Heart right ventricle (tissue), 16 donors: ENCODE measurements at regions not wholly inside any gene's neighbourhood (a gene's known extent, or its start where the extent isn't known, plus 50 kb on each side); places are given as distances from the start of the nearest gene placed in this dataset.

Source experiments
- ATAC-seq, 8 donors: fragments of 200-7000 bp; cut with Tn5 transposase; one replicate each; pipeline ENCODE4 v1.9.1; 2020; ENCODE audit warnings: mild to moderate bottlenecking in 8 of 8, moderate library complexity in 8 of 8, moderate number of reproducible peaks in 1 of 8
- DNase-seq, 2 donors: peaks; one replicate each; pipeline ENCODE4 v3.0.0-alpha.2; 2020
- H3K27ac ChIP-seq, 10 donors: fragments of 200-600 bp; sonication (generic) in 2 of 10; one replicate each; pipeline versions ENCODE4 v1.5.0 to v1.8.0; 2020 to 2022; ENCODE audit warnings: mild to moderate bottlenecking in 3 of 10
- H3K27me3 ChIP-seq, 7 donors: fragments of 200-600 bp; one replicate each; pipeline ENCODE4 v1.8.0; 2021 to 2022; ENCODE audit warnings: mild to moderate bottlenecking in 2 of 7
- H3K36me3 ChIP-seq, 9 donors: fragments of 200-600 bp; sonication (generic) in 1 of 9; one replicate each; pipeline versions ENCODE4 v1.5.0 to v1.8.0; 2020 to 2022; ENCODE audit warnings: mild to moderate bottlenecking in 2 of 9
- H3K4me1 ChIP-seq, 9 donors: fragments of 200-600 bp; sonication (generic) in 1 of 9; one replicate each; pipeline versions ENCODE4 v1.5.0 to v1.8.0; 2020 to 2022; ENCODE audit warnings: mild to moderate bottlenecking in 4 of 9
- H3K4me3 ChIP-seq, 10 donors: fragments of 200-600 bp; sonication (generic) in 2 of 10; one replicate each; pipeline versions ENCODE4 v1.5.0 to v1.8.0; 2020 to 2022; ENCODE audit warnings: mild to moderate bottlenecking in 7 of 10, moderate library complexity in 2 of 10
- H3K9me3 ChIP-seq, 11 donors: fragments of 200-600 bp in 10 of 11; sonication (generic) in 2 of 11; one replicate each; pipeline versions ENCODE4 v1.5.0 to v1.8.0; 2013 to 2022; ENCODE audit warnings: mild to moderate bottlenecking in 2 of 11, control low read depth in 1 of 11, moderate library complexity in 1 of 11
- CTCF ChIP-seq, 9 donors: fragments of 200-600 bp; sonication (generic) in 2 of 9; IDR thresholded peaks; one replicate each; pipeline versions ENCODE4 v1.5.0 to v1.8.0; 2021 to 2022; ENCODE audit warnings: antibody characterized with exemption in 9 of 9, mild to moderate bottlenecking in 5 of 9, moderate library complexity in 1 of 9
- WGBS, 2 donors: extraction: QIAGEN DNeasy Blood & Tissue Kit; methylation state at CpG; one replicate each; pipeline ENCODE4 v1.1.7; 2013; ENCODE audit warnings: inconsistent platforms in 1 of 2; 5-methylcytosine and 5-hydroxymethylcytosine counted together
- intact Hi-C, 10 donors: fragments of 100-400 bp; cut with DNase I; formaldehyde crosslinking; loops; one replicate each; pipeline versions ENCODE4 v1.11.1 to v1.14.2; 2022
- donor health status: Arrhythmogenic right ventricular cardiomyopathy.
- donor health status: ischemic (EF 13 %, LVEDD 7.1; RV severe dilation, severe dysfunction).
- donor health status: healthy with polysubstance abuse.
- donor health status: DM: no; HTN: yes; CAD: no.
- donor health status: DM: no; HTN: no; CAD: no.
- donor health status: ischemic (EF 25% LVEDD 6.9; RV normal size, moderate dysfunction).
- donor health status: ischemic (EF 25% LVEDD 5.7; RV mildly dilated, moderate dysfunction).
- donor health status: healthy.
- donor health status: DM: yes; HTN: yes; CAD: no.
- donor health status: Ischemic cardiomyopathy.
- donor health status: ischemic (EF 35%, LVEDD 5.7; RV mildly dilated, moderate dysfunction).
- donor health status: nonischemic (EF 11% LVEDD 7.7; RV severe dilation, severe dysfunction).
- donor health status: DM: yes; HTN: yes; CAD: no.
- donor health status: PGD.
- donor health status: ischemic (EF 29% LVEDD 5.4; RV normal size, mild dysfunction).
- donor health status: nonischemic (EF 23%, LVEDD 6.1; RV moderate dilation, normal function).

GRCh38 chr21:43331962-43332828 lies 94.7 kb downstream of the SIK1 start:
- Histone ChIP-seq H3K36me3 (no peaks in the 10 kb centered on the region), H3K27me3 (no peaks in the 10 kb centered on the region), H3K9me3 (no peaks in the 10 kb centered on the region), H3K4me1 (peaks cover 3 to 26% (median 22%) of the 10 kb centered on the region in 9 donors), H3K4me3 (no peak overlapping the region), H3K27ac (peak overlapping the region in 3 of 10 donors; percentile 51 to 78 (median 66))
- 48 to 59% methylated on average over 22 of the region's 22 CpGs for WGBS, 2 donors
- ATAC-seq (peak; percentile 33 to 63 (median 47)), DNase-seq (peak; percentile 22 to 58)
- intact Hi-C loops = no loop called here
- TF ChIP-seq CTCF (IDR thresholded peaks at IDR 0.05) = no peak

GRCh38 chr21:43331111-43331961 lies 95.6 kb downstream of the SIK1 start:
- 86 to 91% methylated on average over 26 of the region's 26 CpGs for WGBS, 2 donors
- DNase-seq (no peak), ATAC-seq (no peak)
- Histone ChIP-seq H3K4me3 (no peak overlapping the region), H3K27ac (no peak overlapping the region), H3K9me3 (no peaks in the 10 kb centered on the region), H3K27me3 (no peaks in the 10 kb centered on the region), H3K36me3 (no peaks in the 10 kb centered on the region), H3K4me1 (peaks cover 3 to 26% (median 22%) of the 10 kb centered on the region in 9 donors)
- no peak for TF ChIP-seq CTCF (IDR thresholded peaks at IDR 0.05)
- intact Hi-C loops = no loop called here

- DNase-seq (no peak), ATAC-seq (no peak)
- intact Hi-C loops = no loop called here
These were observed 96.5 kb downstream of the SIK1 start for GRCh38 chr21:43330306-43330881.

More at GRCh38 chr21:43330306-43330881, 96.5 kb downstream of the SIK1 start:
- no peaks in the 10 kb centered on the region for H3K27me3 ChIP-seq
- H3K4me1 ChIP-seq = peaks cover 3 to 26% (median 22%) of the 10 kb centered on the region in 9 donors
- H3K27ac ChIP-seq = no peak overlapping the region
- H3K4me3 ChIP-seq = no peak overlapping the region
- WGBS, 2 donors = 88 to 92% methylated on average over 15 of the region's 15 CpGs
- no peaks in the 10 kb centered on the region for H3K36me3 ChIP-seq
- no peaks in the 10 kb centered on the region for H3K9me3 ChIP-seq
- no peak for TF ChIP-seq CTCF (IDR thresholded peaks at IDR 0.05)
